Muscle layer of colon (tissue), 2 donors: ENCODE measurements at regions not wholly inside any gene's neighbourhood (a gene's known extent, or its start where the extent isn't known, plus 50 kb on each side); places are given as distances from the start of the nearest gene placed in this dataset.
"Not testable (repeated sequence)": the region's sequence is repeated elsewhere in the genome, so short reads cannot be mapped to it uniquely, and the experiment has no call there.

Source experiments
- H3K27ac ChIP-seq: one replicate; pipeline ENCODE4 v1.7.0; 2013; ENCODE audit warnings: low read depth, mild to moderate bottlenecking, low read length, moderate library complexity
- H3K27me3 ChIP-seq, 2 donors: one replicate each; pipeline ENCODE4 v1.7.0; 2013; ENCODE audit warnings: low read length in 2 of 2, mild to moderate bottlenecking in 2 of 2; ENCODE audit not compliant: insufficient read depth in 2 of 2, control insufficient read depth in 1 of 2
- H3K36me3 ChIP-seq: one replicate; pipeline ENCODE4 v1.7.0; 2013; ENCODE audit warnings: mild to moderate bottlenecking, low read length; ENCODE audit not compliant: insufficient read depth
- H3K4me1 ChIP-seq: one replicate; pipeline ENCODE4 v1.7.0; 2013; ENCODE audit warnings: mild to moderate bottlenecking, low read length; ENCODE audit not compliant: insufficient read depth
- H3K4me3 ChIP-seq, 2 donors: one replicate each; pipeline ENCODE4 v1.7.0; 2013; ENCODE audit warnings: low read length in 2 of 2, low read depth in 1 of 2, mild to moderate bottlenecking in 1 of 2, moderate library complexity in 1 of 2
- H3K9ac ChIP-seq: one replicate; pipeline ENCODE4 v1.7.0; 2013; ENCODE audit warnings: low read length
- H3K9me3 ChIP-seq: one replicate; pipeline ENCODE4 v1.7.0; 2013; ENCODE audit warnings: mild to moderate bottlenecking, low read length
- donor health status: abdominal sarcoma.
- donor health status: Adenocarcinoma of cecum.

DNA sequence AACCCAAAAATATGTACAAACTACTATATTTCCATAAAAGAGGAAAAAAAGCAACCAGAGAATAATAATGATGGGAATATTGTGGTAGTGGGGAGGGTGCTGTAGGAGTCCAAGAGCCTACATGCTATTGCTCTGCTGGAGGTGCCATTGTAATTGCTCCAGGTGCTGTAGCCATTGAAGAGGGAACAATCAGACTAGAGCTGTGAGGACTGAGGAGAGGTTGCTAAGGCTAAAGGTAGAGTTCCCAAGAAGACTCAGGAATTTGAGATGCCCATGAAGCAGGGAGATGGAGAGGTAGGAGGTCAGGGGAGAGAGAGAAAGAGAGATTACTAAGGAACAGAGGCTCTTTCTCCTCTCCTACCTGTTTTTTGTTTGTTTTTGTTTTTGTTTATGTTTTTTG, 394.0 kb downstream of the DMRTA1 start:
- H3K9ac ChIP-seq: no peak overlapping the region
- no peak overlapping the region for H3K4me3 ChIP-seq
- no peaks in the 10 kb centered on the region for H3K27me3 ChIP-seq
- H3K4me1 ChIP-seq: no peaks in the 10 kb centered on the region
- H3K27ac ChIP-seq: no peak overlapping the region
- no peaks in the 10 kb centered on the region for H3K9me3 ChIP-seq
- no peaks in the 10 kb centered on the region for H3K36me3 ChIP-seq

DNA sequence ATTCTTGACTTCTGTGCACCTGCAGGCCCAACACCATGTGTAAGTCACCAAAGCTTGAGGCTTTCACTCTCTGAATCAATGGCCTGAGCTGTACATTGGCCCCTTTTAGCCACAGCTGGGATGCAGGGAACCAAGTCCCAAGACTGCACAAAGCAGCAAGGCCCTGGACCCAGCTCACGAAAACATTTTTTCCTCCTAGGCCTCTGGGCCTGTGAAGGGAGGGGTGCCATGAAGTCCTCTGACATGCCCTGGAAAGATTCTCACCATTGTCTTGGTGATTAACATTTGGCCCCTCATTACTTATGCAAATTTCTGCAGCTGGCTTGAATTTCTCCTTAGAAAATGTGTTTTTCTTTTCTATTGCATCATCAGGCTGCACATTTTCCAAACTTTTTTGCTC, 398.6 kb downstream of the DMRTA1 start:
- not testable (repeated sequence) for H3K27ac ChIP-seq, H3K9me3 ChIP-seq, H3K27me3 ChIP-seq

GRCh38 chr9:22855980-22856379, 409.4 kb downstream of the DMRTA1 start:
- Histone ChIP-seq H3K27me3 (no peaks in the 10 kb centered on the region), H3K36me3 (no peaks in the 10 kb centered on the region), H3K9ac (no peak overlapping the region), H3K27ac (no peak overlapping the region), H3K4me3 (no peak overlapping the region), H3K9me3 (no peaks in the 10 kb centered on the region), H3K4me1 (no peaks in the 10 kb centered on the region)

More for the DNA sequence above, 398.6 kb downstream of the DMRTA1 start:
- not testable (repeated sequence) for H3K4me3 ChIP-seq, H3K36me3 ChIP-seq, H3K4me1 ChIP-seq, H3K9ac ChIP-seq

DNA sequence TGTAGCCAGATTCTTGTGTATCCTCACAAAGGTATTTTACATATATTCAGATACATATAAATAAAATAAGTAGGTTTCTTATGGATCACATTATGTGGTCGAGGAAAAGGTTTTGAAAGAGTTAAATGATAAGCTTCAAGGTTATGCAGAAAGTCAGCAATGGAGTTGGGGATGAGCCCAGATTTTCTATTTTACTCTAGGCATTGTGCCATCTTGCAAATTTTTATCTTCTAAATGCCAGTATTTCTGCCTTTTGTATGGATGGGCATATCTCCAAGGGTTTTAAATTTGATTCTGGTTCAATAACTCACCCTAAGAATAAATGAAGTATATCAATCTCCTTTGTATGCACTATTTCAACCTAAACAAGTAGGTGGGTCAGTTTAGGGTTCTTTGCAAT, 410.7 kb downstream of the DMRTA1 start:
- Histone ChIP-seq H3K9ac (no peak overlapping the region), H3K27me3 (no peaks in the 10 kb centered on the region), H3K36me3 (no peaks in the 10 kb centered on the region), H3K9me3 (no peaks in the 10 kb centered on the region), H3K4me1 (no peaks in the 10 kb centered on the region), H3K4me3 (no peak overlapping the region), H3K27ac (no peak overlapping the region)

DNA sequence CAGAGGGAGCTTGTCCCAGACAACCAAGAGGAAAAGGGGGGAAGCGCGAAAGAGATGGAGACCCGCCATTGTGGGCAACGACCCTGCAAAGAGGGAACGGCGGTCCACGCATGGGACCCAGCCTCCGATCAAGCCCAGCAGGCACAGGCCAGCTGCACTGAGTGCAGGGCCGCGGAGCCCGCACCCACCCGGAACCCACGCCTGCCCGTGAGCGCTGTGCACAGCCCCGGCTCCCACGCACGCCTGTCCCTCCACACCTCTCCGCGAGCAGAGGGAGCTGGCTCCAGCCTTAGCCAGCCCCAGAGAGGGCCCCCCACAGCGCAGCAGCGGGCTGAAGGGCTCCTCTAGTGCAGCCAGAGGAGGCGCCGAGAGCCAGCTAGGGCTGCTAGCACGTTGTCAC, 416.5 kb downstream of the DMRTA1 start:
- no peaks in the 10 kb centered on the region for H3K4me1 ChIP-seq
- no peaks in the 10 kb centered on the region for H3K36me3 ChIP-seq
- no peak overlapping the region for H3K9ac ChIP-seq
- no peaks in the 10 kb centered on the region for H3K9me3 ChIP-seq
- H3K4me3 ChIP-seq: no peak overlapping the region
- H3K27me3 ChIP-seq: no peaks in the 10 kb centered on the region
- H3K27ac ChIP-seq: no peak overlapping the region

DNA sequence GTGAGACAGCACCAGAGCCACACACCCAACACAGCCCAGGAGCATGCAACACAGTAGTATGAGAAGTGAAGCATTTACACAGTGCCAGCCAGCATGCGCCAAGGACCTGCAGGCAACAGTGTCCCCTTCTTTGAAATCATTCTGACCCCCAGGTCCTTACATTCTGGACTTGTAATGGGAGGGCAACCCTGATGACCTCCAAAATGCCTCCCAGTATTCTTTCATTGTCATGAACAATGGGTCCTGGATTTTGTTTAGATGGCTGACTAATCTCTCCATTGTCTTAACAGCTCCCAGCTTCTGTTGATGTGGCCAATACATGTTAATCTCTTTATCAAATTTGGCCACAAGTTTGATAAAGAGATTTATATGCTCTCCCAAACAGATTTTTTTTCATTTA, 417.1 kb downstream of the DMRTA1 start:
- no peak overlapping the region for H3K9ac ChIP-seq
- no peaks in the 10 kb centered on the region for H3K4me1 ChIP-seq
- no peaks in the 10 kb centered on the region for H3K27me3 ChIP-seq
- H3K27ac ChIP-seq: no peak overlapping the region
- no peaks in the 10 kb centered on the region for H3K9me3 ChIP-seq
- H3K4me3 ChIP-seq: no peak overlapping the region
- no peaks in the 10 kb centered on the region for H3K36me3 ChIP-seq

DNA sequence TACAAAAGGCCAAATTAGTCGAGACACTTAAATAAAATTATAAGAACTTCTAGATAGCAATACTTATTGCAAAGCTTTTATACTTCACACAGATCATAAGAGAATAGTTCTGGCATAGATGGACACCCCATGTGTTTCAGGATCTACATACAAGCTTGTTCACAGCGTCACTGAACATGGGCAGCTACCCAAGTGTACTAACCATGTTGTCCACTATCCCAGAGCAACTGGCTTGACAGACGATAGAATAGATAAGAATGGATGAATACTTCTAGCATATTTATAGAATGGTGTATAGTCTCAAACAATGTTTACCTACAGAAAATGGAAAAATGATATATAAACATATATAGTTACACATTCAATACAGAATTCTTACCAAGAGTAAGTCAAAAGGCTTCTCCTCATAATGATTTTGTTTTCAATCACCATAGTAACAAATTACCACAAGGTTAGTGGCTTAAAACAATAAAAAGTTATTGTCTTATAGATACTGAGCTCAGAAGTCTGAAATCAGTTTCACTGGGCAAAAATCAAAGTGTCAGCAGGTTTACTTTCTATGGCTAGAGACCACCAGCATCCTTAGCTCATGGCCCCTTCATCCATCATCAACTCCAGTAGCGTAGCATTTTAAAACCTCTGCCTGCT, 446.7 kb downstream of the DMRTA1 start:
- H3K27me3 ChIP-seq: no peaks in the 10 kb centered on the region
- H3K4me3 ChIP-seq: no peak overlapping the region
- H3K9ac ChIP-seq: no peak overlapping the region
- no peaks in the 10 kb centered on the region for H3K4me1 ChIP-seq
- H3K36me3 ChIP-seq: no peaks in the 10 kb centered on the region
- H3K9me3 ChIP-seq: no peaks in the 10 kb centered on the region
- H3K27ac ChIP-seq: no peak overlapping the region

- H3K27me3 ChIP-seq: no peaks in the 10 kb centered on the region
- no peak overlapping the region for H3K4me3 ChIP-seq
- no peak overlapping the region for H3K27ac ChIP-seq
- no peak overlapping the region for H3K9ac ChIP-seq
- H3K36me3 ChIP-seq: no peaks in the 10 kb centered on the region
- H3K9me3 ChIP-seq: no peaks in the 10 kb centered on the region
- no peaks in the 10 kb centered on the region for H3K4me1 ChIP-seq
These were observed 452.0 kb downstream of the DMRTA1 start for GRCh38 chr9:22898591-22898990.

DNA sequence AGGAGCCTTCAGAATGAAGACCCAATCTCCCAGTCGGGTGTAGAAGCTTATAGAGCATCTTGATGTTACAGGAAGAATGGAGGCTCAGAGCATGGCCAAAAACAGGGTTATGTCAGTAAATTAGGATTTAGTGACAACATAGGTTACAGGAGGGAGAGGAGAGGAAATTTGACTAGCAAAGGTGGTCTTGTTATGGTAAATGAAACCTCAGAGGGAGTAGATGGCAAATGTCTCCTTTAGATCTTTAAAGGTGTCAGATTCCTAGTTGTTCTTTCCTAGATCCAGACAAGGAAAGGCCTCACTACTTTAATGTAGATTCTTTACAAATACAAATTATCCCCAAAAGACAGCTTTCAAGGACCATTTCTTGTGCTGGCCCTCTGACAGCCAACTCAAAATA, 465.0 kb downstream of the DMRTA1 start:
- Histone ChIP-seq H3K36me3 (no peaks in the 10 kb centered on the region), H3K9me3 (no peaks in the 10 kb centered on the region), H3K27ac (no peak overlapping the region), H3K9ac (no peak overlapping the region), H3K4me1 (no peaks in the 10 kb centered on the region), H3K27me3 (no peaks in the 10 kb centered on the region), H3K4me3 (no peak overlapping the region)

DNA sequence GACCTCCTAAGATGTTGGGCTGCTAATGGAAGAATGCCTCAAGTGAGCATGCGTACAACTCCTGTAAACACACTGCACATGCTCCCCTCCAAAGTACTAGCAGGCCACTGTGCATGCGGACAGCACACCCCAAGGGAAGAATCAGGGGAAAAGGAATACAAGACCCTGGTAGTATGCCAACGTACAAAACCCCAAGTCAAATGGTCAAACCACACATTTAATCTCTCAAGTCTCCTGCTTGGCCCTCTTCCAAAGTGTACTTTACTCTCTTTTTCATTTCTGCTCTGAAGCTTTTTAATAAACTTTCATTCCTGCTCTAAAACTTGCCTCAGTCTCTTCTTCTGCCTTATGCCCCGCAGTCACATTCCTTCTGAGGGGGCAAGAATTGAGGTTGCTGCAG, 466.4 kb downstream of the DMRTA1 start:
- Histone ChIP-seq H3K36me3 (no peaks in the 10 kb centered on the region), H3K27ac (no peak overlapping the region), H3K9me3 (no peaks in the 10 kb centered on the region), H3K27me3 (no peaks in the 10 kb centered on the region), H3K4me1 (no peaks in the 10 kb centered on the region), H3K4me3 (no peak overlapping the region), H3K9ac (no peak overlapping the region)

DNA sequence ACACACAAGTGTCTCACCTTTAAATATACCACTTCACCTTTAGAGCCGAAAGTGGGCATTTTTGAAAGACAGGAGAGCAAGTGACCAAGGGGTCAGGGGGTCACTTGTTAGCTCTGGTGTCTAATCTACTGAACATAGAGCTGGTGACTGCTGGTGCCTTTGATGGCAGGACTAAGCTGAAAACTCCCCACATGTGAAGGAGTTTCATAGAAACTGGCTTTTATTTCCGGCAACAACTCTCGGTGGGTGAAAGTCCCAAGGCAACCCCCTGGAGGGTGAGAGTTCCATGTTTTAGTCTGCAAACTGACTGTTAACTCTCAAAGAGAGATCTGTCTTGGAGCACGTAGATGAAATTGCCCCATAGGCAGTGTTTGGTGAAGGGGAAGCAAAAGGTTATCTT, 466.9 kb downstream of the DMRTA1 start:
- no peak overlapping the region for H3K4me3 ChIP-seq
- H3K27me3 ChIP-seq: no peaks in the 10 kb centered on the region
- H3K9me3 ChIP-seq: no peaks in the 10 kb centered on the region
- no peak overlapping the region for H3K27ac ChIP-seq
- no peaks in the 10 kb centered on the region for H3K36me3 ChIP-seq
- H3K4me1 ChIP-seq: no peaks in the 10 kb centered on the region
- H3K9ac ChIP-seq: no peak overlapping the region

DNA sequence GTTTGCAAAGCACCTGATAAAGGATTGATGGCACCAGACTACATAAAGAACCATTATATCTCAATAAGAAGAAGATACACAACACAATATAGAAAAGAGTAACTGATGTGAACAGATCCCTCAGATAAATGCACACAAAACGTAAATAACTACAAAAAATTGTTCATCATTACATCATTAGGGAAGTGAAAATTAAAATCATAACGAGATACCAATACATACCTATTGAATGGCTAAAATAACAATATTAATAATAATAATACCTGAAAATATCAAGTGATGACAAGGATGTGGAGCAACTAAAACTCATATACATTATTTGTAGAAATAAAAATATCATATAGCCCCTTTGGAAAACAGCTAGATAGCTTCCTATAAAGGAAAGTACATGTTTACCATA, 469.5 kb downstream of the DMRTA1 start:
- H3K27ac ChIP-seq: no peak overlapping the region
- H3K4me1 ChIP-seq: no peaks in the 10 kb centered on the region
- no peak overlapping the region for H3K9ac ChIP-seq
- no peaks in the 10 kb centered on the region for H3K36me3 ChIP-seq
- no peak overlapping the region for H3K4me3 ChIP-seq
- no peaks in the 10 kb centered on the region for H3K9me3 ChIP-seq
- H3K27me3 ChIP-seq: no peaks in the 10 kb centered on the region
